GM18505 (cell line): ENCODE measurements at regions not wholly inside any gene's neighbourhood (a gene's known extent, or its start where the extent isn't known, plus 50 kb on each side); places are given as distances from the start of the nearest gene placed in this dataset.

Experiments used
- ATAC-seq: cut with Tn5 transposase; IDR thresholded peaks from one replicate; pipeline ENCODE4 v1.9.1; 2021; ENCODE audit not compliant: unreplicated experiment
- POLR2A ChIP-seq: IDR thresholded peaks from 4 replicates; pipeline ENCODE4 v1.6.1; 2011; ENCODE audit warnings: borderline replicate concordance; ENCODE audit not compliant: insufficient read depth, insufficient read length; ENCODE audit errors: extremely low read depth

DNA sequence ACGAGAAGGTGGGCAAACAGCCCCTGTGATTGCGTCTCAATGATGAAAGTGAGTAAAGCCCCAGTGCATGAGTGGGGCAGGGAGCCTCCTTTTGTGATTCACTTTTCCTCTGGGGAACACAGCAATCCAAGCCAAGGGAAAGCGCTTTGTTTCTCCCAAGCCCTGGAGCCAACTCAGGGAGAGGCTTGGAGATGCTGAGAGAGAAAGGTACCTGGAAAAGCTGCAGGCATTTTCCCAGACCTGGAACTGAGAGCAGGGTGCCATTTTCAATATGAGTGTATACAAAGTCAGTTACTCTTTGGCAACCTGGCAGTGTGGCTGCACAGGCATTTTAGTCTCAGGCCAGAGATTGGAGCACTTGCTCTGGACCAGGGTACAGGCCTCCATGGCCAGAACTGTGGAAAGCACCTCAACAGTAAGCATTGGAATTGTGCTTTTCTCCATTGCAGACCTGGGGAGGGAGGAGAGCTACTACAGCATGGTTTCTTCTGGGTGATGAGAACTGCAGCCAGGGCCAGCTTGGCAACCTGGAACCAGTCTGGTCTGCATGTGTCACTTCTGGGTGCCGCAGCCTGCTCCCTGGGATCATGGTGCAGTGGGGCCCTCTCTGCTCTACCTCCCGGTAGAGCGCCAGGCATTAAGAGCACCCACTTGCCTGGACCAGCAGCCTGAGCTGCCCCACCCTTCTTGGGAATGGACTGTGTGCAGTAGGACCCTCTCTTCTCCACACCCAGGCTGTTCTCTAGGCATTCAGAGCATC is 89.0 kb upstream of the CDH5 start:
- no peak for ATAC-seq
- TF ChIP-seq POLR2A, result no peak

DNA sequence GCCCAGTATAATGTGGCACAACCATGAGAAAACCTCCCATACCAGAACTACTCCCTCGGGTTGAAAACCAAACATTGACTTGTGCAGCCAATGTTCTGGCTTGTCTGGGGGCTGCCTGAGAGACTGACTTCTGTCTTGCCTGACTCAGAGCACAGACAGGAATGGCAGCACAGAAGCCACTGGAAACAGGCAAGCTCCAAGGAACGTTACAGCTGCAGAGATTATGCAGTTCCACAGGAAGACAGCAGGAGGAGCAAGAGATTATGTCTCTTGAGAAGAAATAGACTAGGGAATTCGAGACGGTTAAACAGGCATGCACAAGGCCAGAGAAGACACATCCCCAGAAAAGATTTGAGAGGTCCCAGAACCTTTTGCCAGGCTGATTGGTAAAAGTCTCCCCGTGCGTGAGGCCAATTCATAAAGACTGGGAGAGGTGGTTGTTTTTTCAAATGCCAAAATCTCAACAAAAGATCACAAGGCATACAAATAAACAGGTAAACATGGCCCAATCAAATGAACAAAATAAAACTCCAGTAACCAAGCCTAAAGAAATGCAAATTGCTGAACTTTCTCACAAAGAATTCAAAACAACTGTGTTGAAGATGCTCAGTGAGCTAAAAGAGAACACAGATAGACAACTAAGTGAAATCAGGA is 90.6 kb upstream of the CDH5 start:
- TF ChIP-seq POLR2A, result no peak

DNA sequence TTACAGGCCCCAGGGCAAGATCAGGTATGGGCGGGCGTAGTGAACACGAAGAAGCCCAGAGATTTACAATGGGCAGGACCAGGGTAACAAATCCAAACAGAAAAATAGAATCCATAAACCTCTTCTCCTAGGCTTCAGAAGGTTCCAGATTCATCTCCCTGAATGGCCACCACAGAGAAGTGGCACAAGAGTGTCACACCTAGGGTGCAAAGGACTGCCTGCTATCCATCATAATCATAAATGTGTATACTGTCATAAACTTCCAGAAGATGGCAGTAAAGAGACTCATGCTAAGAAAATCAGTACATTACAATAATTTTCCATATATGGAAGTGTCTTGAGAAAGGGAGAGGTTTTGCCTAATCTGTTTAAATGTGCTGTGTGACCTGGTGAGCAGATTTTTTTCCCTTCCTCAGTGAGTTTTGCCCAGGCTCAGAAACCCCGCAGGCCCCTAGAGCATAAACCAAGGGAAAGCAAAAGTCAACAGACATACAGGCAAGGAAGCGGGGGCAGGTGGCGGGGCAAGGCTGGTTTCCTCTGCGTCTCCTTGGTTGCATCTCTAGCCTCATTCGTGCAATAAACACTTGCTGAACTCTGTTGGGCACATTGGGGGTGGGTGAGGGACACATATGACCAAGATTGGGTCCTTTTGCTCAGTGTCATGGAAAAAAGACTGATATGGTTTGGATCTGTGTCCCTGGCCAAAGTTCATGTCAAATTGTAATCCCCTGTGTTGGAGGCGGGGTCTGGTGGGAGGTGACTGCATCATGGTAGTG is 92.0 kb upstream of the CDH5 start:
- no peak for TF ChIP-seq POLR2A
- no peak for ATAC-seq

More for the DNA sequence above, 90.6 kb upstream of the CDH5 start:
- ATAC-seq, result no peak

DNA sequence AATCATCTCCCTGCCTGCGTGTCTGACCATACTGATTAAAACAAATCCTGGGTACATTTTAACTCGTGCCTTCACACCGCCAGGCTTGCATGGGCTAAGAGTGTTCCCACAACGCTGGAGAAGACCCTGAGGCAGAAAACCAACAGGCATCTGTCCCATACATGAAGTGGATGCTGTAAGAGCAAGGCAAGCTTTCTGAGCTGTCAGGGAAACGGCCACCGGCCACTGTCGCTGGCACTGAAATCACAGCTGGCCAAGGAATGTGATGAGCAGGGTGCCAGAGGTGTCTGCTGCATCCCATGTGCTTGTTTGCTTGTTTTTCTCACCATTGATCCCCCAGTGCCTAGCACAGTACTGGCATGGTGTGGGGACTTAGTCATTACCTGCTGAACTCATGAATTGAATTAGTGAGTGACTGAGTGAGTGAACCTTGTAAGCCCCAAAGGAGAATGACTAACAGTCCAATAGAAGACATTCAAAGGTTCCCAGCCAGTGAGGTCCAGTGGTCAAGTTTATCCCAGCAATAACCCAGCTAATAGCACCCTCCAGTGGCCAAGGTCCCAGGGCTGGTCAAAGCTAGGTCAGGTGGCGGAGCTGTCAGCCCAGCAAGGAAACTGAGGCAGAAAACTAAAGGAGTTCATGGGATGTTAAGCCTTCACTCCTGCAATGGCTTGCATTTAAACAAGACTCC is 92.7 kb upstream of the CDH5 start:
- ATAC-seq, result no peak

DNA sequence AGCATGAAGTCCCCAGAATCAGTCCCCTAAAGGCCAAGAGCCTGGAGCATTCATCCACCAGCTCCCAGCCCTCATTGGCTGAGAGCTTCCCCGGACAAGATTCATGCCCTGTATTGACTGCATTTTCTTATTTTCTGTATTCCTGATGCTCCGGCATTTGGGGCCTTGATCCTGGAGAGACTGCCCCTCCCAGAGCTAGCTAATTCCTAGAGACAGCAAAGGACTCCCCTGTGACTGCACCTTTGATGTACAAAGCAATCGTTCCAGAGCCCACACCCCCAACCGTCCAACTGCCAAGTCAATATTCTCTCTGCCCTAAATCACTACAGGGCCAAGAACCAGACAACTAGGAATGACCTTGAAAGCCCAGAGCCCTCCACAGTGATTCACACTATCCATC is 93.4 kb upstream of the CDH5 start:
- no peak for TF ChIP-seq POLR2A
- ATAC-seq, result no peak

More for the DNA sequence above, 92.7 kb upstream of the CDH5 start:
- TF ChIP-seq POLR2A, result no peak

DNA sequence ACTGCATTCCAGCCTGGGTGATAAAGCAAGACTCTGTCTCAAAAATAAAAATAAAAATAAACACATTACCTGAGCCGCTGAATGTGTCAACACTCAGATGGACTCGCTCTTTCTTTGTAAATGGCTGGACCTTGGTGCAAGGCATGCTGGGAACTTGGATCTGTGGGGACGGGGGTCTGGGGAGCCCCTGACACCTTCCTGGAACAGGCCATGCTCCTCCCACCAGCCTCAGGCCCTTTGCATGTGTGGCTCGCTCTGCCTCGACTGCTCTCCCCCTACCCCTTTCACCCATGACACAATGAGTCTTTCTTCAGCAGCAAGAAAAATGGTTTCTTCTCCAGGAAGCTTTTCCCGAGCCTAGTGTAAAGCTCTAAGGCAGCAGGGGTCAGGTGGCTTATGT is 94.0 kb upstream of the CDH5 start:
- ATAC-seq, result no peak

DNA sequence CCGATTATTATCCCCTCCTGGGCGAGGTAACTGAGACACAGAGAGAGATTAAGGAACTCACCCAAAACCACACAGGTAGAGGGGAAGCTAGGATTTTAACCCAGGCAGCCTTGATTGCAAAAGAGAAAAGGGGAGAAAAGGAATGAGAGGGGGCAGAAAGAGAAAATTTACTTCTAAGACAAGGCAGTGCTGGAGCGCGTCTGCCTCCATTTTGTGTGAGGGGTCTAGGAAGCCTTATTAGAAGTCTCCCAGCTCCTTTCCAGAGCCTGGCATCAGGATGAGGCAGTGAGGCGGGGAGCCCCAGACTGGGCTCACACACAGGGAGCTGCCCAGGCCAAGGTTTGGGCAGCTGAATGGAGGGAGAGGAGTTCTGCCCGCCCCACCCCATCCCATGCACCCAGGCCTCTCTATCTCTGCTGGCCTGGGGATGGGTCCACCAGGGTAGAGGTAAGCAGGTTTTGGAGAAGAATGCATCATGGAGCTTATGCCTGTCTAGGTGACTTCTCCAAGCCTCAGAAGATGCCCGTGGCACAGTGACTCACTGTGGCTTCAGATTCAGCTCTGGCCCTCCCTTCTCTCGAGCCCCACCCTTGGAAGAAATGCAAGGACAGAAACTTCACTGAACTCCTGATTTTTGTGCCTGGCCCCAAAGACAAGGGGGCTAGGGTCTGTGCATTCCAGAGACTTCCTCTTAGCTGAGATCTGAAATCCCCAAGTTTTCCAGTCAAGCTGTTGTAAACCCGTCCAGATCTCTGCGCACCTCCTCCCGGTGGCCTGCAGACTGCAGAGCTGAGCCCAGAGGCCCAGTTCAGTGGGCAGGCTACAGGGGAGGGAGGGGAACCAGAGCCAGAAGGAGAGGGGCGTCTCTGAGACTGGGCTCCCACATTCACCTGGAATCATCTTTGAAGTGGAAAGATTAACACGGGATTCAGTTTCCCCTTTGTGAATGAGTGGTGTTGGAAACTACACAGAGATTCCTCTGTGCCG is 95.1 kb upstream of the CDH5 start:
- no peak for ATAC-seq
- no peak for TF ChIP-seq POLR2A

More for the DNA sequence above, 94.0 kb upstream of the CDH5 start:
- no peak for TF ChIP-seq POLR2A

DNA sequence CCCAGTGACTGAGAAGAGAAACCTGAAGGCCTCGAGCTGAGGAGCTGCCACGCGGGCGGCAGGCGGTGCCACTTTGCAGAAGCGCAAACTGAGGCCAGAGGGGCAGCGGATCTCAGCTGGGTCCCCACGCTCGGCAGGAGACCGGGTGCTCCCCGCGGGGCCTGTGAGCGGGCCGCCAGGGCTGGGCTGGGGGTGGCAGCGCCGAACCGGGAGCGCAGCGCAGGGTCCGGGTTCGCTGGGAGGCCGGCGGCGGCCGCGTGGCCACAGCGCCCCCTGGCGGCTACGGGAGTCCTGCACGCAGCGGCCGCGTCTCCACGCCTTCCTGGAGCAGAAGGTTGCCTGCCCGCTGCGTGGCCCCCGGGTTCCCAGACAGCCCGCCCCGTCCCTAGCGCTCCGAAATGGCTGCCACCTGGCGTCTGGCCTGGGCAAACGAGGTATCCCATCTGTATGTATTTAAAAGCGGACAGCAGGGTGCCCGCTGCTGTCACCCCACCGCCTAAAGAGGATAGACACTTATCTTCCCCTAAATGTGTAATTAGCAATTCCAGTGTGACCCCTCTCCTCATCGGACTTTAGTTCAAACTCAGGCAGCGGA is 96.1 kb upstream of the CDH5 start:
- peak; percentile 82 for ATAC-seq

DNA sequence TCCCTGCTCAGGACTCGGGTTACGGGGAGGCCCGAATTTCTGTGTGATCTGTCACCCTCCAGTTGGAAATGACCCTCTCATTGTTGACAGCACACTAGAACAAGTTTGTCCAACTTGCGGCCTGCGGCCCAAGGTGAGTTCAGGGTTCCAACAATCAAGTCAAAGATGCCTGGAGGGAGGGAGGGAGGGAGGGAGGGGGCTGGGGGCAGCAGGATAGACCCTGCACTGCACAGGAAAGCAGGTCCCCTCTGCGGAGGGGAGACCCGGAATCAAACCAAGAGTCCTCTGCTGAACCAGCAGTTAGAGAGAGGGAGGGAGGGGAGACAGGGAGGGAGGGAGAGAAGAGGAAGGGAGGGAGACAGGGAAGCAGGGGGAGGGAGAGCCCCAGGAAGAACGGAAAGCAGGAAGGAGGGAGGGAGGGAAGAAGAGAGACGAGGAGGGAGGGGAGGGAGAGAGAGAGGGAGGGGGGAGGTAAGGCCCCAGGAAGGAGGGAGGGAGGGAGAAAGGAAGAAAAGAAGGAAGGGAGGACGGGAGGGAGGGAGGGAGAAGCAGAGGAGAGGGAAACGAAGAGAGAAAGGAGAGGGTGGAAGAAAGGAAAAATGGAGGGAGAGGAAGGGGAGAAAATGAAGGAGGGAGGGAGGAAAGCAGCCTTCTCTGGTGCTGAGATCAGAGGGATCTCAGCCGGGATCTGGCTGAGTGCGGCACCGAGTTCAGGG is 96.7 kb upstream of the CDH5 start:
- ATAC-seq, result no peak
- TF ChIP-seq POLR2A, result no peak

More for the DNA sequence above, 96.1 kb upstream of the CDH5 start:
- TF ChIP-seq POLR2A, result no peak

DNA sequence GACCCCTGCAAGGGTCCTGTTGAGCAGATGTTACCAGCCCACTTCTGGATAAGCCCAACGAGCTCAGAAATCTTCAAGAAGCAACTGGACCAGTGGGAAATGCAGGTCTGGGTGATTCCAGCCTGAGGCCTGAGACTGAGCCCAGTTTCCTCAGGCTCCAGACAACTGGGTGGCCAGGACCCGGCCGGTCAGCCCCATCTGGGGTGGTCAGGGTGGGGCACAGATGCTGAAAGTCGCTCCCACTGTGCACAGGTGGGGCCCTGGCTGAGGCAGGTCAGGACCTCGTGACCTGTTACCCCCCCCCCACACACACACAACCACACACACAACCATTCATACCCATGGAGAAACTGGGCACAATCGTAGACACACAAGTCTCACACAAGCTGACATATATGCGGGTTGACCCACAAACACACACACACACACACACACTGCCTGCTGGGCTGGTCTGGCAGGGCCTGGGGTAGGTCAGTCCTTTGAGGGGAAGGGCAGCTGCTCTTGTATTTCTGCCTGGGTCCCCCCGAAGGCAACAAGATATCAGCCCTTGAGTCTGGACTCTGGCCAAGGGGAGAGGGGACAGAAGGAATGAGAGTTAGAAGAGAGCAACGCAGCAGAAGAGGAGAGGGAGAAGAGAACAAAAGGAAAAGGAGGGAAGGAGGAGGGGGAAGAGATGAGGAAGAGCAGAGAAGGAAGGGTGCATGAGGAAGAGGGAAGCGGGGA is 99.0 kb upstream of the CDH5 start:
- no peak for TF ChIP-seq POLR2A
- ATAC-seq, result no peak
